GM12878 (cell line): ENCODE measurements at regions not wholly inside any gene's neighbourhood (a gene's known extent, or its start where the extent isn't known, plus 50 kb on each side); places are given as distances from the start of the nearest gene placed in this dataset.

Experiments used
- ATAC-seq: fragments of 200-7000 bp; cut with Tn5 transposase; 3 replicates; pipeline ENCODE4 v1.9.1; 2020; ENCODE audit warnings: mild to moderate bottlenecking, moderate library complexity
- BruUV-seq: library from RNA; stranded (reverse); fragments of 400-500 nt; replicated peaks from 2 replicates; lab custom pipeline; 2021; lab: Mats Ljungman, UMichigan
- CTCF ChIA-PET: fragments of 300-600 bp; sonication (Branson Sonifier 250); formaldehyde crosslinking; extraction: SDS; loops from one replicate; lab custom pipeline; 2021; ENCODE audit warnings: inconsistent platforms; lab: Yijun Ruan, JAX
- POLR2A ChIA-PET: fragments of 350-600 bp; formaldehyde crosslinking; extraction: SDS; loops from one replicate; lab custom pipeline; 2021; ENCODE audit warnings: inconsistent platforms; lab: Charles Lee
- RAD21 ChIA-PET: fragments of 300-600 bp; sonication (Branson Sonifier 250); formaldehyde crosslinking; loops from one replicate; lab custom pipeline; 2023; ENCODE audit warnings: antibody characterized with exemption; ENCODE audit not compliant: unreplicated experiment; lab: Charles Lee
- SMC1A ChIA-PET: fragments of 300-600 bp; sonication (Branson Sonifier 250); formaldehyde crosslinking; loops from one replicate; lab custom pipeline; 2023; ENCODE audit not compliant: unreplicated experiment, uncharacterized antibody; lab: Charles Lee
- DNase-seq: peaks from one replicate; pipeline ENCODE4 v3.0.0-alpha.2; 2011; ENCODE audit warnings: low read depth, low spot score
- FAIRE-seq: peaks from 3 replicates; lab custom pipeline; 2011; peaks lifted over from hg19 to GRCh38; lab: Jason Lieb, UNC
- H2AFZ ChIP-seq: 2 replicates; pipeline ENCODE4 v1.6.0; 2011; ENCODE audit warnings: low read depth, low read length, control low read depth; ENCODE audit not compliant: control insufficient read depth
- H3K27ac ChIP-seq: 2 replicates; pipeline ENCODE4 v1.5.1; 2011; ENCODE audit warnings: control low read depth; ENCODE audit not compliant: control insufficient read depth, insufficient read depth
- H3K27me3 ChIP-seq, 2 experiments: replicated peaks in 1 of 2; 2 replicates each; pipeline versions ENCODE4 v1.6.0 to v1.6.1; 2011; ENCODE audit warnings: low read length in 1 of 2; ENCODE audit not compliant: control insufficient read depth in 2 of 2, insufficient read depth in 2 of 2
- H3K36me3 ChIP-seq, 2 experiments: 2 replicates each; pipeline ENCODE4 v1.5.1; 2011; ENCODE audit warnings: low read length in 1 of 2; ENCODE audit not compliant: control insufficient read depth in 2 of 2, insufficient read depth in 2 of 2
- H3K4me1 ChIP-seq: 2 replicates; pipeline ENCODE4 v1.6.1; 2011; ENCODE audit warnings: mild to moderate bottlenecking, low read length, moderate library complexity, mixed read lengths; ENCODE audit not compliant: control insufficient read depth, insufficient read depth
- H3K4me2 ChIP-seq: 2 replicates; pipeline ENCODE4 v1.6.0; 2011; ENCODE audit warnings: control low read depth; ENCODE audit not compliant: control insufficient read depth, insufficient read depth
- H3K4me3 ChIP-seq: fragments of 200-600 bp; sonication (generic); 2 replicates; pipeline ENCODE4 v1.5.1; 2016
- H3K79me2 ChIP-seq: 2 replicates; pipeline ENCODE4 v1.6.0; 2011; ENCODE audit warnings: low read length; ENCODE audit not compliant: control insufficient read depth, insufficient read depth
- H3K9ac ChIP-seq: 2 replicates; pipeline ENCODE4 v1.8.0; 2011; ENCODE audit warnings: low read length, control low read depth, mixed read lengths; ENCODE audit not compliant: control insufficient read depth, insufficient read depth
- H3K9me3 ChIP-seq: replicated peaks from 3 replicates; pipeline ENCODE4 v1.5.1; 2011; ENCODE audit warnings: mild to moderate bottlenecking, low read length; ENCODE audit not compliant: control insufficient read depth, insufficient read depth
- H4K20me1 ChIP-seq: 2 replicates; pipeline ENCODE4 v1.6.0; 2011; ENCODE audit not compliant: control insufficient read depth, insufficient read depth
- CHD2 ChIP-seq: IDR thresholded peaks from 2 replicates; pipeline ENCODE4 v1.6.1; 2011; ENCODE audit warnings: low read depth, low read length, improper control_type of control experiment, borderline replicate concordance
- CREM ChIP-seq: IDR thresholded peaks from 2 replicates; pipeline ENCODE4 v1.6.1; 2014; ENCODE audit warnings: antibody characterized with exemption, low read depth
- IKZF2 ChIP-seq, 2 experiments: fragments of 450-650 bp; IDR thresholded peaks; 2 replicates each; pipeline ENCODE4 v1.6.1; 2017; ENCODE audit warnings: mild to moderate bottlenecking in 2 of 2, moderate library complexity in 2 of 2
- KDM1A ChIP-seq: fragments of 200-600 bp; sonication (generic); IDR thresholded peaks from 2 replicates; pipeline ENCODE4 v1.6.1; 2016; ENCODE audit warnings: borderline replicate concordance
- NFIC ChIP-seq: IDR thresholded peaks from 2 replicates; pipeline ENCODE4 v1.6.1; 2012; ENCODE audit warnings: low read depth, mild to moderate bottlenecking, inconsistent platforms, low read length, moderate library complexity
- REST ChIP-seq: IDR thresholded peaks from 2 replicates; pipeline ENCODE4 v1.6.1; 2012; ENCODE audit warnings: mild to moderate bottlenecking, low read depth, low read length
- SKIL ChIP-seq: fragments of 450-650 bp; IDR thresholded peaks from 2 replicates; pipeline ENCODE4 v1.6.1; 2017; ENCODE audit warnings: mild to moderate bottlenecking, low read depth, inconsistent platforms; ENCODE audit not compliant: poor library complexity, severe bottlenecking
- SRF ChIP-seq, 2 experiments: IDR thresholded peaks; 2 replicates each; pipeline ENCODE4 v1.6.1; 2011; ENCODE audit warnings: low read depth in 2 of 2, low read length in 2 of 2, mild to moderate bottlenecking in 1 of 2, moderate library complexity in 1 of 2
- STAT1 ChIP-seq: fragments of 450-650 bp; conservative IDR thresholded peaks from 2 replicates; pipeline ENCODE4 v1.6.1; 2014; ENCODE audit warnings: antibody characterized with exemption, mild to moderate bottlenecking
- TAF1 ChIP-seq: IDR thresholded peaks from 2 replicates; pipeline ENCODE4 v1.6.1; 2011; ENCODE audit warnings: mild to moderate bottlenecking, low read depth, low read length, borderline replicate concordance
- USF1 ChIP-seq: IDR thresholded peaks from 2 replicates; pipeline ENCODE4 v1.6.1; 2011; ENCODE audit warnings: borderline replicate concordance, low read depth, mild to moderate bottlenecking, moderate library complexity, mixed read lengths, low read length; ENCODE audit not compliant: insufficient read depth; ENCODE audit errors: extremely low read length
- ZNF622 ChIP-seq: fragments of 450-650 bp; IDR thresholded peaks from 2 replicates; pipeline ENCODE4 v1.6.1; 2017; ENCODE audit warnings: mild to moderate bottlenecking, inconsistent platforms
- WGBS: methylation state at CpG from one replicate; pipeline ENCODE4 v1.1.6; 2016; ENCODE audit warnings: low lambda C conversion rate; ENCODE audit not compliant: insufficient replicate concordance, insufficient coverage; ENCODE audit errors: missing lambda C conversion rate; 5-methylcytosine and 5-hydroxymethylcytosine counted together
- in situ Hi-C: fragments of 300-500 bp; cut with MboI; formaldehyde crosslinking; loops from 9 replicates; pipeline ENCODE4 v1.14.3; 2018; ENCODE audit warnings: mixed read lengths
- intact Hi-C: fragments of 100-400 bp; cut with micrococcal nuclease; formaldehyde crosslinking; loops from one replicate; pipeline ENCODE4 v1.14.2; 2022; ENCODE audit not compliant: unreplicated experiment

- H2AFZ ChIP-seq = no peak overlapping the region
- no peaks in the 10 kb centered on the region for H3K27me3 ChIP-seq
- ChIA-PET SMC1A (no interaction called here), CTCF (no interaction called here), RAD21 (no interaction called here), POLR2A (no interaction called here)
- no peaks in the 10 kb centered on the region for H4K20me1 ChIP-seq
- H3K9ac ChIP-seq = no peak overlapping the region
- BruUV-seq = no TSS peak
- DNase-seq (no peak), ATAC-seq (no peak), FAIRE-seq (no peak)
- 2% methylated on average over 7 of the region's 7 CpGs for WGBS
- H3K27ac ChIP-seq = no peak overlapping the region
- no peaks in the 10 kb centered on the region for H3K4me1 ChIP-seq
- intact Hi-C loops = no loop called here
- no peaks in the 10 kb centered on the region for H3K36me3 ChIP-seq
- no peak overlapping the region for H3K4me3 ChIP-seq
- TF ChIP-seq CHD2 = no peak
- TF ChIP-seq IKZF2 (IDR thresholded peaks at IDR 0.05) = no peak
- TF ChIP-seq KDM1A = no peak
- TF ChIP-seq USF1 = no peak
- TF ChIP-seq STAT1 = no peak
- no peak for TF ChIP-seq SRF (IDR thresholded peaks at IDR 0.05; ENCODE audit: low read depth in 2 of 2, low read length in 2 of 2)
- no peak for TF ChIP-seq NFIC
- no peak for TF ChIP-seq ZNF622
- no peak for TF ChIP-seq CREM
- TF ChIP-seq SKIL = no peak
- TF ChIP-seq REST = no peak
- TF ChIP-seq TAF1 = no peak
- in situ Hi-C loops = no loop called here
- H3K79me2 ChIP-seq = no peaks in the 10 kb centered on the region
- no peaks in the 10 kb centered on the region; the same call in 2 of the 3 replicates for H3K9me3 ChIP-seq
- H3K4me2 ChIP-seq = no peak overlapping the region
Observed at GRCh38 chr21:27448960-27449359, 482.1 kb upstream of the ADAMTS5 start.
